ENCODE measurements at regions not wholly inside any gene's neighbourhood (a gene's known extent, or its start where the extent isn't known, plus 50 kb on each side); places are given as distances from the start of the nearest gene placed in this dataset.

- Mint-ChIP-seq H3K27ac (no peak overlapping the region), H3K9me3 (peaks cover 5% of the 10 kb centered on the region), H3K4me1 (ENCODE audit: low read depth) (no peaks in the 10 kb centered on the region), H3K36me3 (ENCODE audit: low read depth) (no peaks in the 10 kb centered on the region), H3K4me3 (no peak overlapping the region), H3K27me3 (ENCODE audit: insufficient read depth) (no peaks in the 10 kb centered on the region)
- intact Hi-C loops (cut with micrococcal nuclease): loop anchor here (10.0 kb wide), 1 partner anchor 1815 kb away; no protein-coding TSS in a partner anchor
- DNase-seq (ENCODE audit: low spot score): no peak
Measured at GRCh38 chr20:20979934-20980333, 126.2 kb downstream of the LINC00237 start.

GRCh38 chr20:20977786-20978185, 128.4 kb downstream of the LINC00237 start:
- intact Hi-C loops (cut with micrococcal nuclease): loop anchor here (10.0 kb wide), 1 partner anchor 1817 kb away; no protein-coding TSS in a partner anchor
- no peaks in the 10 kb centered on the region for H3K27me3 Mint-ChIP-seq (ENCODE audit: insufficient read depth)
- no peak for DNase-seq (ENCODE audit: low spot score)

GRCh38 chr20:20972490-20972889, 133.7 kb downstream of the LINC00237 start:
- H3K4me1 Mint-ChIP-seq (ENCODE audit: low read depth): no peaks in the 10 kb centered on the region
- no peak overlapping the region for H3K4me3 Mint-ChIP-seq

More at GRCh38 chr20:20977786-20978185, 128.4 kb downstream of the LINC00237 start:
- Mint-ChIP-seq H3K27ac (no peak overlapping the region), H3K9me3 (no peaks in the 10 kb centered on the region), H3K36me3 (ENCODE audit: low read depth) (no peaks in the 10 kb centered on the region), H3K4me1 (ENCODE audit: low read depth) (no peaks in the 10 kb centered on the region), H3K4me3 (no peak overlapping the region)

GRCh38 chr20:20971810-20972209, 134.3 kb downstream of the LINC00237 start:
- Mint-ChIP-seq H3K27ac (no peak overlapping the region), H3K4me1 (ENCODE audit: low read depth) (no peaks in the 10 kb centered on the region), H3K4me3 (no peak overlapping the region), H3K27me3 (ENCODE audit: insufficient read depth) (no peaks in the 10 kb centered on the region), H3K36me3 (ENCODE audit: low read depth) (no peaks in the 10 kb centered on the region), H3K9me3 (no peaks in the 10 kb centered on the region)
- intact Hi-C loops (cut with micrococcal nuclease): loop anchor here (10.0 kb wide), 1 partner anchor 1823 kb away; no protein-coding TSS in a partner anchor
- no peak for DNase-seq (ENCODE audit: low spot score)

More at GRCh38 chr20:20972490-20972889, 133.7 kb downstream of the LINC00237 start:
- no peaks in the 10 kb centered on the region for H3K9me3 Mint-ChIP-seq
- DNase-seq (ENCODE audit: low spot score): no peak
- H3K36me3 Mint-ChIP-seq (ENCODE audit: low read depth): no peaks in the 10 kb centered on the region
- no peak overlapping the region for H3K27ac Mint-ChIP-seq
- intact Hi-C loops (cut with micrococcal nuclease): loop anchor here (10.0 kb wide), 1 partner anchor 1822 kb away; no protein-coding TSS in a partner anchor
- H3K27me3 Mint-ChIP-seq (ENCODE audit: insufficient read depth): no peaks in the 10 kb centered on the region

- intact Hi-C loops (cut with micrococcal nuclease): loop anchor here (10.0 kb wide), 1 partner anchor 1824 kb away; no protein-coding TSS in a partner anchor
- no peak overlapping the region for H3K27ac Mint-ChIP-seq
- no peaks in the 10 kb centered on the region for H3K27me3 Mint-ChIP-seq (ENCODE audit: insufficient read depth)
- no peaks in the 10 kb centered on the region for H3K4me1 Mint-ChIP-seq (ENCODE audit: low read depth)
- H3K36me3 Mint-ChIP-seq (ENCODE audit: low read depth): no peaks in the 10 kb centered on the region
- DNase-seq (ENCODE audit: low spot score): no peak
- no peak overlapping the region for H3K4me3 Mint-ChIP-seq
- H3K9me3 Mint-ChIP-seq: no peaks in the 10 kb centered on the region
Measured at GRCh38 chr20:20970841-20971240, 135.3 kb downstream of the LINC00237 start.

GRCh38 chr20:20969701-20970280, 136.4 kb downstream of the LINC00237 start:
- Mint-ChIP-seq H3K4me1 (ENCODE audit: low read depth) (no peaks in the 10 kb centered on the region), H3K36me3 (ENCODE audit: low read depth) (no peaks in the 10 kb centered on the region), H3K27ac (no peak overlapping the region), H3K27me3 (ENCODE audit: insufficient read depth) (no peaks in the 10 kb centered on the region), H3K9me3 (no peaks in the 10 kb centered on the region), H3K4me3 (no peak overlapping the region)
- intact Hi-C loops (cut with micrococcal nuclease): loop anchor here (10.0 kb wide), 1 partner anchor 1825 kb away; no protein-coding TSS in a partner anchor
- DNase-seq (ENCODE audit: low spot score): no peak

GRCh38 chr20:20967564-20968184, 138.5 kb downstream of the LINC00237 start:
- Mint-ChIP-seq H3K27me3 (ENCODE audit: insufficient read depth) (no peaks in the 10 kb centered on the region), H3K9me3 (no peaks in the 10 kb centered on the region), H3K36me3 (ENCODE audit: low read depth) (no peaks in the 10 kb centered on the region), H3K27ac (no peak overlapping the region), H3K4me1 (ENCODE audit: low read depth) (no peaks in the 10 kb centered on the region), H3K4me3 (no peak overlapping the region)
- intact Hi-C loops (cut with micrococcal nuclease): no loop called here
- DNase-seq (ENCODE audit: low spot score): no peak

GRCh38 chr20:20966171-20966570, 140.0 kb downstream of the LINC00237 start:
- Mint-ChIP-seq H3K27ac (no peak overlapping the region), H3K4me3 (no peak overlapping the region), H3K9me3 (no peaks in the 10 kb centered on the region), H3K36me3 (ENCODE audit: low read depth) (no peaks in the 10 kb centered on the region), H3K4me1 (ENCODE audit: low read depth) (no peaks in the 10 kb centered on the region), H3K27me3 (ENCODE audit: insufficient read depth) (no peaks in the 10 kb centered on the region)
- no peak for DNase-seq (ENCODE audit: low spot score)
- intact Hi-C loops (cut with micrococcal nuclease): no loop called here

- Mint-ChIP-seq H3K27ac (no peak overlapping the region), H3K4me1 (ENCODE audit: low read depth) (no peaks in the 10 kb centered on the region), H3K4me3 (no peak overlapping the region), H3K9me3 (no peaks in the 10 kb centered on the region), H3K36me3 (ENCODE audit: low read depth) (no peaks in the 10 kb centered on the region), H3K27me3 (ENCODE audit: insufficient read depth) (peaks cover 2% of the 10 kb centered on the region)
- DNase-seq (ENCODE audit: low spot score): no peak
- intact Hi-C loops (cut with micrococcal nuclease): no loop called here
Measured at GRCh38 chr20:20959031-20959755, 147.0 kb downstream of the LINC00237 start.

- no peak for DNase-seq (ENCODE audit: low spot score)
- no peaks in the 10 kb centered on the region for H3K36me3 Mint-ChIP-seq (ENCODE audit: low read depth)
- H3K27me3 Mint-ChIP-seq (ENCODE audit: insufficient read depth): peaks cover 2% of the 10 kb centered on the region
- H3K27ac Mint-ChIP-seq: no peak overlapping the region
- no peaks in the 10 kb centered on the region for H3K4me1 Mint-ChIP-seq (ENCODE audit: low read depth)
- intact Hi-C loops (cut with micrococcal nuclease): no loop called here
- no peaks in the 10 kb centered on the region for H3K9me3 Mint-ChIP-seq
- H3K4me3 Mint-ChIP-seq: no peak overlapping the region
Measured at GRCh38 chr20:20956513-20956931, 149.6 kb downstream of the LINC00237 start.

- peaks cover 2% of the 10 kb centered on the region for H3K27me3 Mint-ChIP-seq (ENCODE audit: insufficient read depth)
- no peaks in the 10 kb centered on the region for H3K36me3 Mint-ChIP-seq (ENCODE audit: low read depth)
Measured at GRCh38 chr20:20955892-20956291, 150.3 kb downstream of the LINC00237 start.

GRCh38 chr20:20953738-20954618, 152.2 kb downstream of the LINC00237 start:
- intact Hi-C loops (cut with micrococcal nuclease): no loop called here
- Mint-ChIP-seq H3K4me3 (no peak overlapping the region), H3K27ac (no peak overlapping the region), H3K27me3 (ENCODE audit: insufficient read depth) (peaks cover 3% of the 10 kb centered on the region), H3K4me1 (ENCODE audit: low read depth) (no peaks in the 10 kb centered on the region), H3K36me3 (ENCODE audit: low read depth) (no peaks in the 10 kb centered on the region), H3K9me3 (no peaks in the 10 kb centered on the region)
- DNase-seq (ENCODE audit: low spot score): no peak

More at GRCh38 chr20:20955892-20956291, 150.3 kb downstream of the LINC00237 start:
- H3K4me1 Mint-ChIP-seq (ENCODE audit: low read depth): no peaks in the 10 kb centered on the region
- H3K4me3 Mint-ChIP-seq: no peak overlapping the region
- no peak overlapping the region for H3K27ac Mint-ChIP-seq
- H3K9me3 Mint-ChIP-seq: no peaks in the 10 kb centered on the region
- intact Hi-C loops (cut with micrococcal nuclease): no loop called here
- no peak for DNase-seq (ENCODE audit: low spot score)

Measured in activated T-helper 1 cell treated with anti-CD3 and anti-CD28 coated beads, Interleukin-12 subunit alpha, Interleukin-12 subunit beta, Interleukin-2, Interleukin-4 antibody, amounts not matched to agents 30 ng/mL and 10 ng/mL and 1 ng/mL, durations not matched to agents 14 hours and 24 hours and 36 hours (primary cell).